HG02678 (cell line): ENCODE measurements at regions not wholly inside any gene's neighbourhood (a gene's known extent, or its start where the extent isn't known, plus 50 kb on each side); places are given as distances from the start of the nearest gene placed in this dataset.

ENCODE experiments used
- ATAC-seq: cut with Tn5 transposase; IDR thresholded peaks from one replicate; pipeline ENCODE4 v1.9.1; 2021; ENCODE audit warnings: mild to moderate bottlenecking, moderate library complexity; ENCODE audit not compliant: unreplicated experiment

GRCh38 chr10:129021594-129022304 lies 445.3 kb upstream of the MGMT start:
- no peak for ATAC-seq

- no peak for ATAC-seq
These were observed 444.0 kb upstream of the MGMT start for GRCh38 chr10:129023082-129023481.

- no peak for ATAC-seq
These were observed 443.0 kb upstream of the MGMT start for GRCh38 chr10:129024046-129024445.

GRCh38 chr10:129025787-129026186 lies 441.3 kb upstream of the MGMT start:
- no peak for ATAC-seq

GRCh38 chr10:129027906-129028305 lies 439.1 kb upstream of the MGMT start:
- ATAC-seq = no peak

GRCh38 chr10:129028451-129028850 lies 438.6 kb upstream of the MGMT start:
- no peak for ATAC-seq

- no peak for ATAC-seq
These were observed 438.0 kb upstream of the MGMT start for GRCh38 chr10:129029051-129029450.

- no peak for ATAC-seq
These were observed 437.0 kb upstream of the MGMT start for GRCh38 chr10:129029851-129030602.

GRCh38 chr10:129030603-129030895 lies 436.5 kb upstream of the MGMT start:
- no peak for ATAC-seq

- peak; percentile 77 for ATAC-seq
These were observed 435.8 kb upstream of the MGMT start for GRCh38 chr10:129030996-129031843.

- no peak for ATAC-seq
These were observed 435.2 kb upstream of the MGMT start for GRCh38 chr10:129031844-129032150.

GRCh38 chr10:129032372-129033313 lies 434.4 kb upstream of the MGMT start:
- no peak for ATAC-seq

- ATAC-seq = no peak
These were observed 433.7 kb upstream of the MGMT start for GRCh38 chr10:129033340-129033739.

GRCh38 chr10:129033790-129034272 lies 433.2 kb upstream of the MGMT start:
- ATAC-seq = no peak

GRCh38 chr10:129035052-129035827 lies 431.8 kb upstream of the MGMT start:
- no peak for ATAC-seq

GRCh38 chr10:129038522-129038921 lies 428.5 kb upstream of the MGMT start:
- ATAC-seq = no peak

GRCh38 chr10:129039406-129040370 lies 427.4 kb upstream of the MGMT start:
- ATAC-seq = no peak

- no peak for ATAC-seq
These were observed 426.7 kb upstream of the MGMT start for GRCh38 chr10:129040377-129040776.

GRCh38 chr10:129041916-129042315 lies 425.1 kb upstream of the MGMT start:
- no peak for ATAC-seq
